ENCODE measurements at regions not wholly inside any gene's neighbourhood (a gene's known extent, or its start where the extent isn't known, plus 50 kb on each side); places are given as distances from the start of the nearest gene placed in this dataset.
A peak's percentile ranks its signal among the peaks of the same experiment; 100 is the strongest.
"Not testable (repeated sequence)": the region's sequence is repeated elsewhere in the genome, so short reads cannot be mapped to it uniquely, and the experiment has no call there.

DNA sequence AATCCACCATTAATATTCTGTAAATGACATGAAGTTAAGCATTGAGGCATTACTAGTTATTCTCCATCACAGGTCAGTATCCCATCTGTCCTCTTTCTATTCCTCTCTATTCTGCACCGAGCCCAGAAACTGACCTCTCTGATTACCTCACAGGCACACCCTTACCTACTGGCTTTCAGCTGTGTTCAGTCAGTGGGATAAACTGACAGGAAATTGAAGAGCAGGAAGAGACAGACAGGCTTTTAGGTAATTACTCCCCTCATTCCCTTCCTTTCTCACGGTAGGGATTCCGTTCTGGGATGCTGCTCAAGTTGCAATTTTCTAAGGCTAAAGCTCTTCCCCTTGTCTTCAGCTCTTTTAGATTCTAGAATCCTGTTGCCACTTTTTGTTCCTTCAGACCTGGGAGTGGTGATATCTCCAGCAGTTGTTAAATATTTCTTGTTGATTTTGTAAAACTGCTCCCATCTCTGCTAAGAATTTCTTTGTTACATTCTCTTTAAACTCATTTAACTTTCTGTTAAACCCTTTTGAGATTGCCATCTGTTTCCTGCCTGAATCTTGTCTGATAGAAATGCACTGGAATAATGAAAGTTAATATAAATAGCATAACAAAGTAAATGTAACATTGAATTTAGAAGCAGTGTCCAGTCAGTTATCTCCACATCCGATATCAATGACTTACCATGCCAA is 1063.4 kb downstream of the PLA2G4A start:
- DNase-seq (ENCODE audit: low spot score) = peak; percentile 24

DNA sequence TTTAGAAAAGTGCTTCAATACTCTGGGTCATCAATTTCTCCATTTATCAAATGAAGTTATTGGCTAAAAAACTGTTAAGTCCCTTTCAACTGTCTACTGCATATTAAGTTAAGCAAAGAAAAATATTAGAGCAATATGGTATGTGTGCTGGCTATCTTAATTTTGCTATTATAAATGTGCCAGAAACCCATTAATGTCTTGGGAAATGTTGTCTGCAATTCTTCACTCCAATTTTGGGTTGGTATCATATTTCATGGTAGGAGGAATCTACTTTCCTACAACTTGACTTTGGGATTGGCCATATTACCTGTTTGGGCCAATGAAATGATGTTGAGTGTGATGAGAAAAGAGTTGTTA is 1063.9 kb downstream of the PLA2G4A start:
- DNase-seq (ENCODE audit: low spot score) = peak; percentile 64

DNA sequence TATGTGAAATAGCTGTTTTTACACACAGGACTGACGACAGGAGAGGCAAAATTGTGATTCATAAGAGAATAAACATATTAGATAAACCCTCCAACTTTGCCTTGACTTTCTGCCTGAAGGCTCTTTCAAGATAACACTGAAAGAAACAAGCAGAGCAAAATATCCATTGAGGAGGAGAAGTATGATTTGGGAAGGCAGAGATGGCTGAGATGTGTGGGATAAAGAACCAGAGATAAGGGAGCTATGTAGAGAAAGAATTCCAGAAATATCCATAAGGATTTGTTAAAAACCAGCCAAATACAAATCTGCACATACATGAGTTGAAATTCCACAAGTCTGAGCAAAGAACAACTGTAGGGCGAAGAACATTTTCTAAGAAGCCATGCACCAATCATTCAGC is 1064.7 kb downstream of the PLA2G4A start:
- DNase-seq (ENCODE audit: low spot score) = no peak

DNA sequence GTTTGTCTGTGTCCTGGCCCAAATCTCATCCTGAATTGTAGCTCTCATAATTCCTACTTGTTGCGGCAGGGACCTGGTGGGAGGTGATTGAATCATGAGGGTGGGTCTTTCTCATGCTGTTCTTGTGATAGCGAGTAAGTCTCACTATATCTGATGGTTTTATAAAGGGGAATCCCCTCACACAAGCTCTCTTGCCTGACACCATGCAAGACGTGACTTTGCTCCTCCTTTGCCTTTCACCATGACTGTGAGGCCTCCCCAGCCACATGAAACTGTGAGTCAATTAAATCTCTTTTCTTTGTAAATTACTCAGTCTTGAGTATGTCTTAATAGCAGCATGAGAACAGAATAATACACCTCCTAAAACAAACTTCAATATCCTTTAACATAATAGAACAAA is 1065.6 kb downstream of the PLA2G4A start:
- no peak for DNase-seq (ENCODE audit: low spot score)

DNA sequence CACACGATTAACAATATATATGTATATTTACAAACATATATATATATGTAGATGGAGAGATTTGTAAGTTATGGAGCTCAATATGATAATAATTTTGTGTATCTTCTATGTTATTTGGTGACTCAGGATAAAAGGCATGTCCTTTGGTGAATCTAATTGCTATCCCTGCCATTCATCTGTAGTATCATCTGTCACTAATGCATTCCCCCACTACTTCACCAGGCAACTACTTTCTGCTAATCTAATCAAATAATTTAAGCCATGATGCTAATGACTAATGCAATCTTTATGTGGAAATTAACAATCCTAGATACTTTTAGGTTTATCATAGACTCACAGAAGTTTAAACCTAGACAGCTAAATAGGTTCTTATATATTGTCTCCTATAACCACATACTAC is 1074.5 kb downstream of the PLA2G4A start:
- DNase-seq (ENCODE audit: low spot score) = no peak

DNA sequence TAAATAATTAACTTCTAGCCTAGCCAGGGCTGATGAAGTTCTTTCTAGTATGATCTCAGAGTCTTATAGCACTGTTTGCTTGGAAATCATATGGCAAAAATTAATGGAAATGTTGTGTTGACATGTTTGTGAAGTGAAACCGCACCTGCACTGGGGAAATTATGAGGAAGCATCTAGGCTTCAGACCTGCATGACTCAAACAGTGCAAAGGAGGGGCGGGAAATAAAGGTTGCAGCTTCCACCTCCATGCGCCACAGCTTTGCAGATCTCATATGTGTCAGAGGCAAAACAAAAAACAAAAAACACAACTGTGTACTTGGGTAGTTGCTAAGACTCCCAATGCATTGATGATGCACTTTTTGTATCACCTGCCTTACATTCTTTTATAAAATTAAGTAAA is 1080.6 kb downstream of the PLA2G4A start:
- DNase-seq (ENCODE audit: low spot score) = no peak

DNA sequence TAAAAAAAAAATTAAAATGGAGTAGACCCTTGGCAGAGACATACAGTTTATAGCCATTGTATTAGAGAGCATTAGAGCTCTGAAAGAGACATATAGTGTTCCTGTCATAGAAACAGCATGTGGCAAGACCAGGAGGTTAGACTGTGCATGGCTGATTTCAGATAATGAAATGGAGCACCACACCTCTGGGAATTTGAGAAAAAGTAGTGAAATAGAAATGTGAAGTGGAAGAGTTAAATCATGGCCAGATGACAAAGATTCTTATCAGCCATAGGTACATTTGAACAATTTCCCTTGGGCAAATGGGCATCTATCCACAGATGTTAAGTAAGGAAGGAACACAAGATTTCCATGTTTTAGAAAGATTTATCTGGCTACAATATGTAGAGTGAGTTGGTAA is 1083.1 kb downstream of the PLA2G4A start:
- DNase-seq (ENCODE audit: low spot score) = peak; percentile 47

DNA sequence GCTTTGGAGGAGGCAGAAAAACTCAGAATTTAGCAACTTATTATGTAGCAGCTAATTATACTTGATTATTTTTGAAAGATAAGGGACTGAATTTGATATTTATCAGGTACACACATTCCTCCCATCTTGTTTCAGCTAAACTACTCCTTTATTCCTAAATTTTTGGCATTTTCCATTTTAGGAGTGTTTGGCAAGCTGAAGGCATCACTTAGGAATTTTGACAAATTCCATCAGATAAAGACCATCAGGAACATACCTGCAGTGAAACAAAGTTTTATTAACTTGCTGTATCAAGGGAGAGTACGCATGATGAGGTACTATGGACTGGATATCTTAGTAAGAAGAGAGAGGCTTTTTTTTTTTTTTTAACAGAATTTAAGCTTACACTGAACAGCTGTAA is 1092.2 kb downstream of the PLA2G4A start:
- DNase-seq (ENCODE audit: low spot score) = no peak

DNA sequence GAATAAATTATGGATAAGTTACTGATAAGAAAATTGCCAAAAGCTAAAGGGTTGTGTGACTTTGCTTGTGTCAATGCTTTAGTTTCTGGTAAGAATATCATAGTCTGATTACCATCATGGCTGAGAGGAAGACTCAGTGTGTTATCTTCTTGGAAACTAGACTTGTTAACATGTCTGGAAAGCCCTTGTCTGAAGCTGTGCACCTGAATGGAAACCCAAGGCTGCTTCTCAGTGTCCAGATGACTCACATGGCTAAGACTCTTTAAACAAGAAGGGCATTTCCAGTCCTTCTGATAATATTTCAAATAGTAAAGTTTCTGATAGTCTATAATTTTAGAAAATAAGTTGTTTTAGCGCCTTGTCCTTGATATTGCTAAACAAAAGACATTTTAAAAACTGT is 1092.7 kb downstream of the PLA2G4A start:
- DNase-seq (ENCODE audit: low spot score) = peak; percentile 8

DNA sequence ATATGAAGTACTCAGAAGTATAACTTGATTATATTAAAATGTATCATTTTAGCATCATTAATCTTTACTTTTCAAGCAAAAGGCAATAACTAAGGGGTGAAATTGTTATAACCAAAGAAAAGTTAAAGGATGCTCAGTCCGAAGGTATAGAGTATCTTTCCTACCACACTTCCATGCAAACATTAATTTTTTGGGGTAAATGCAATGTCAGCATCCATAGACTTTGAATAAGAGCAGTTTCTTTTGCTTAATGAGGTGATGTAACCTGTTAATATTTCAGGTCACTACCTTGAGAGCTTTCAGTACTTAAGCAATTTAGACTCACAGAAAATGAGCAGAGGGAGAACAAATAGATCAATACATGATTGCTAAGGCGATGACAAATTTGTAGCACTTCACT is 1093.5 kb downstream of the PLA2G4A start:
- no peak for DNase-seq (ENCODE audit: low spot score)

DNA sequence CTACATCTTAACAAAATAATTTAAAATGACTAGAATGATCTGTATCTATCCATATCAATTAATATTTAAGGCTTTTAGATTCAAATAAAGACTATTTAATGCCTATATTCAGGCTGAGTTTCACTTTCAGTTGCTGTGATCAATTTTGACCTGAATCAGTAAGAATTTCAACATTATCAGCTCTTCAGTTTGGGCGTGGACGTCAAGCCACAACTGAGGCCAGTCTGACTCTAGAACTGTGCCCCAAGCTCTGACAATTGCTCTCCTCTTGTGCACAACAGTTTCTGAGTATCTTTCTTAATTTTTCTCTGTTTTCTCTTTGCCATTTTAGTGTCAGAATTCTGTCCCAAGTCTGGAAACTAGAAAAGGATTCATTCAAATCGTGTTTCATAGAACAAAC is 1095.5 kb downstream of the PLA2G4A start:
- no peak for DNase-seq (ENCODE audit: low spot score)

DNA sequence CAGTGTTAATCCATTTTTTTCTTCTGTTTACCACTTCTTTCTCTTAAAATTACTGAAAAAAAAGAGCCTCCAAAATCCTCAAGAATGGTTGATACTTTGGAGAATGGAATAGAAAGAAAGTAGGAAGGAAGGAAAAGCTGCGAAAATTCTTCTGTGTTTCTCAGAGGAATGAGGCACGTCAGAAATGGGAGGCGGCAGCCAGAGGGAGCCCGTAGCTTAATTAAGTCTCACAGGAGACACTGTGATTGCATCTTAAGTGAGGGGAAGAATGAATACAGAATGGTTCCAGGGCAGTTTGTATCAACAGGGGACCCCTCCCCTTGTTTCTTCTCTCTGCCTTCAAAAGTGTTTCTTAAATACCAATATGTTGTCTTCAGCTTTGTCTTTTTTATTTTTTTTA is 1099.5 kb downstream of the PLA2G4A start:
- peak; percentile 74 for DNase-seq (ENCODE audit: low spot score)

DNA sequence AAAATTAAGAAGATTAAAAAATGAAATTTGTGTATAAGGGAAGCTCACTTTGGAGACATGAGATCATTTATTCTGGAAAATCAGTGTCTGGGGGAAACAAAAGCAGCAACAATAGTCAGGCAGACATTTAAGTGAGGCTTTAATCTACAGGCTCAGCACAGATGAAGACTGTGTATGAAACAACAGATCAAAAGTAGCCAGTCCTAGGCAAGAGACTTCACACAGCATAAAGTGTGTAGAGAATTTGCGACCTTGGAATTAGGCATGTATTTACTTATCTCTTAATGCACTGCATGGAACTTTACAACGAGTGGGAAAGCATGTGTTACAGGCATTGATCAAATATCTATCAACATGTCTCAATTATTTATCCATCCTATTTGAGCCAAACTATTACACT is 1099.9 kb downstream of the PLA2G4A start:
- no peak for DNase-seq (ENCODE audit: low spot score)

DNA sequence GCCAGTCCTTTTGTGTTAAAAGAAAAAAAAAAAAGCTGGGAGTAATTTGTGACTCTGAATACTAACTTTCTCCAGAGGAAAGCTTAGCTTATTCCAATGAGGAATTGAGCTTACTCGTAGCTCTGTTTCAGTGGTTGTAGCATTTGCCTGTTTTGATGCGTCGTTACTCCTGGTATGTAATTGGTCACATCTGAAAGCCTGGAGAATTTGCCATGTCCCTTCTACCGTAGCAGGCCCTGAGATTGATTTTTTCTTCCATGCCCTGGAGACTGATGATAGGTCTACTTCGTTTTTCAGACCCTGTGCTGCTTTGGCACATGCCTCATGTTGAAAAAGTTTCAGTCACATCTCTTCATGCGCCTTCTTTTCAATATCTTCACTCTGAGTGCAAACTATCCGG is 1103.0 kb downstream of the PLA2G4A start:
- no peak for DNase-seq (ENCODE audit: low spot score)

DNA sequence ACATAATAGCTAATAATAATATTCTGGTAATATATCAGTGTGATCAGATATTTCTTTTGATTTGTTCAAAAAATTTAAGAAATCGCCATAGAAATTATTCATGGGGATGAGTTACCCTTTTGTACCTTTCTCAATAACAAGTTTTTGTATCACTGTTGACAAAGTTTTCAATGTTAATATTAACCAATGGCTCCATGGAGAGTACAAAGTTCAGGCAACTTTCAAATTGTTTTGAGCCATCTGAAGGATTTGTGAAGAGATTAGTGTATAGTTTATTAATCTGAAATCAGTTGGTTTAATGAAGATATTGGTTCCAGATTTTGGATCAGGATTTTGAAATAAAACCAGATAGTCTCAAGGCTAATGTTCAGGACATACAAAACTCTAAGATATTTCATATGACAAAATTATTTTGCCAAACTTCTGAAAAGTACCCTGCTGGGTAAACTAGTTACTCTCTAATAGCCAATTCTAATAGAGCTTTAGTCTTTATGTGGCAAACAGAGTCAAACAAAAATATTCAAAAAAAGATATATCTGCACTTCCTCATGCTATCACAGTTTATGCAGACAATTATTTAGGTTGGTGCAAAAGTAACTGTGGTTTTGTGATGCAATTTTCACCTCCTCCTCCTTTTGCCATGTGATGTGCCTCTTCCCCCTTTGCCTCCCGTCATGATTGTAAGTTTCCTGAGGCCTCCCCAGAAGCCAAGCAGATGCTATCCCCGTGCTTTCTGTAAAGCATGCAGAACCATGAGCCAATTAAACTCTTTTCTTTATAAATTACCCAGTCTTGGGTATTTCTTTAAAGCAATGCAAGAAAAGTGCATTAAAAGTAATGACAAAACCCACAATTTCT is 1105.0 kb downstream of the PLA2G4A start:
- DNase-seq (ENCODE audit: low spot score) = no peak

DNA sequence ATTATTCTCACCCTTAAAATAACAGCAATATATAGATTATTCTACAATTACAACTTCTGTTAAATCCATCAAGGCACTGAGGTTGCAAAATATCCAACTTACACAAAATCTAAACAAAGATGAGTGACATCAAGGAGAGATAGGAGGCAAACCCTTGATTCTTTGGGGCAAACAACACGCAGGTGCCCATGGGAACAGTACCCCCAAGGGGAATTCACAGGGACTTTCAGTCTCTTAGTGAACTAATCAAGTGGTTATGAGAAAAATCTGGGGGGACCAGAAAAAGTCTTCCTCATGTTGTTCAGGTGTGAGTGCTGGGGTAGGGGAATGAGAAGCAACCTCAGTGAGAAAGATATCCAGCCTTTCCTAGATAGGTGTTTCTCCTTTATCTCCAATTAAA is 1107.9 kb downstream of the PLA2G4A start:
- no peak for DNase-seq (ENCODE audit: low spot score)

DNA sequence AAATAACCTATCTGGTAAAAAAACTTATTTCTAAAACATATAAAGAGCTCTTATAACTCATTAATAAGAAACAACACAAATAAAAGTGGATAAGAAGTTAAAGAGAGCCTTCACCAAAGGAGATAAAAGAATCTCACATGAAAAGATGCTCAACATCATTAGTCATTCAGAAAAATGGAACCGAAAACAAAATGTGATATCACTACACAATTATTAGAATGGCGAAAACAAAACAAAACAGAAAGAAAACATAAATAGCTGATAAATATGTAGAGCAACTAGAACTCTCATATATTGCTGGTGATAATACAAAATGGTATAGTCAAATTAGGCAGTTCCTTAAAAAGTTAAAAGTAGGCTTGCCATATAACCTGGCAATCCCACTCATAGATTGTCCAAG is 1109.3 kb downstream of the PLA2G4A start:
- DNase-seq (ENCODE audit: low spot score) = no peak

DNA sequence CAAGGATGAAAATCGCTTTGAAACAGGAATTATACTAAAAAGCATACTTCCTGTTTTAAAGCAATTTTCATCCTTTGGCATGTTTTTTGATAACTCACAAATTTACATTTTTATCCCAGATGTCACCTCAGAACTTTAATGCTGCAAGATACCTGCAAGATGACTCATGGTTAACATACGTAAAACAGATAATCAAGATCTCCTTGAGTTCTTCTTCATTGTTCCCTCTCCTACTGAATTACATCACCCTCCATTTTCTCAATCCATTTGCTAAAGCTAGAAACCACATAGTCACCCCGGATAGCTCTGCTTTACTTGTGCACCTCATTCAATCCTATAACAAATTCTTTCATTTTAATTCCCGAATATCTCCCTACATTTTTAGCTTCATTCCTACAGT is 1114.2 kb downstream of the PLA2G4A start:
- DNase-seq (ENCODE audit: low spot score) = no peak

DNA sequence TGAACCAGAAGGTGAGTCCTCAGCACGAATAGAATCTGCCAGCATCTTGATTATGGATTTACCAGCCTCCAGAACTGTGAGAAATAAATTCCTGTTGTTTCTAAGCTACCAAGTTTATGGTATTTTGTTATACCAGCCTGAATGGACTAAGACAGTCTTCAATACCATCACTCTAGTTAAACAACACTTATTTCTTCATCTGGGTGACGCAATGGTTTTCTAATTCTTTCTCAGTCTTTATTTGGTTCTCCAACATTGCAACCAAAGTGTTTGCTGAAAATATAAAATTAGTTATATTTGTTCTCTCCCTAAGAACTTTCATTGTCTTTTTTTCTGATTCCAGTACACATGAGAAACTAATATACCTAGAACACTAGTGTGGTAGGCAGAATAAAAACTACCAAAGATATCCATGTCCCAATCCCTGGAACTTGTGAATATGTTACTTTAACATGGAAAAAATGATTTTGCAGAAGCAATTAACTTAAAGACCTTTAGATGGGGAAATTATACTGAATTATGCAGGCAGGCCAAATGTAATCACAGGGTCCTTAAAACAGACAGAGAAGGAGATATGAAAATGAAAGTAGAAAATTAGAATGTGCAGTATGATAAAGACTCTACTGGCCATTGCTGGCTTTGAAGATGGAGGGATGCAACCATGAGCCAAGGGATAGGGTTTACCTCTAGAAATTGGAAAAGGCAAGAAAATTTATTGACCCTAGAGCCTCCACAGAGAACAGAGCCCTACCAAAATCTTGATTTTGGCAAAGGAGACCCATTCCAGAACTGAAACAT is 1115.1 kb downstream of the PLA2G4A start:
- no peak for DNase-seq (ENCODE audit: low spot score)

DNA sequence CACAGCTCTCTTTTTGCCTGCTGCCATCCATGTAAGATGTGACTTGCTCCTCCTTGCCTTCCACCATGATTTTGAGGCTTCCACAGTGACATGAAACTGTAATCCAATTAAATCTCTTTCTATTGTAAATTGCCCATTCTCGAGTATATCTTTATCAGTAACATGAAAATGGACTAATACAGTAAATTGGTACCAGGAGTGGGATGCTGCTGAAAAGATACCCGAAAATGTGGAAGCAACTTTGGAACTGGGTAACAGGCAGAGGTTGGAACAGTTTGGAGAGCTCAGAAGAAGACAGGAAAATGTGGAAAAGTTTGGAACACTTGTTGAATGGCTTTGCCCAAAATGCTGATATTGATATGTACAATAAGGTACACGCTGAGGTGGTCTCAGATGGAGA is 1117.9 kb downstream of the PLA2G4A start:
- not testable (repeated sequence) for DNase-seq (ENCODE audit: low spot score)

DNA sequence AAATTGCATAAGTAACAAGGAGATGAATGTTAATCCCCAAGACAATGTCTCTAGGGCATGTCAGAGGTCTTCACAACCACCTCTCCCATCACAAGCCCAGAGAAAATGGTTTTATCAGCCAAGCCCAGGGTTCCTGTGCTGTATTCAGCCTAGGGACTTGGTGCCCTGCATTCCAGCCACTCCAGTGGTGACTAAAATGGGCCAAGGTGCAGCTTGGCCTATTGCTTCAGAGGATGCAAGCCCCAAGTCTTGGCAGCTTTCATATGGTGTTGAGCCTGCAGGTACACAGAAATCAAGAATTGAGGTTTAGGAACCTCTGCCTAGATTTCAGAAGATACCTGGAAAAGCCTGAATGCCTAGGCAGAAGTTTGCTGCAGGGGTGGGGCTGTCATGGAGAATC is 1118.6 kb downstream of the PLA2G4A start:
- no peak for DNase-seq (ENCODE audit: low spot score)

DNA sequence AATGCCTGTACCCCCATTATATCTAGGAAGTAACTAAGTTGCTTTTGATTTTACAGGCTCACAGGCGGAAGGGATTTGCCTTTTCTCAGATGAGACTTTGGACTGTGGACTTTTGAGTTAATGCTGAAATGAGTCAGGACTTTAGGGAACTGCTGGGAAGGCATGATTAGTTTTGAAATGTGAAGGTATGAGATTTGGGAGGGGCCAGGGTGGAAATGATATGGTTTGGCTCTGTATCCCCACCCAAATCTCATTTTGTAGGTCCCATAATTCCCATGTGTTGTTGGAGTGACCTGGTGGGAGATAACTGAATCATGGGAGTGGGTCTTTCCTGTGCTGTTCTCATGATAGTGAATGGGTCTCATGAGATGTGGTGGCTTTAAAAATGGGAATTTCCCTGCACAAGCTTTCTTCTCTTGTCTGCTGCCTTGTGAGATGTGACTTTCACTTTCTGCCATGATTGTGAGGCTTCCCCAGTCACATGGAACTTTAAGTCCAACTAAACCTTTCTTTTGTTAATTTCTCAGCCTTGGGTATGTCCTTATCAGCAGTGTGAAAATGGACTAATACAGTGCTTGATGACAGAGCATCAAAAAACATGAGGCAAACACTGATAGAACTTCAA is 1119.5 kb downstream of the PLA2G4A start:
- no peak for DNase-seq (ENCODE audit: low spot score)

All from SK-N-DZ (cell line).